Keratinocyte (primary cell): ENCODE measurements at regions not wholly inside any gene's neighbourhood (a gene's known extent, or its start where the extent isn't known, plus 50 kb on each side); places are given as distances from the start of the nearest gene placed in this dataset.

Experiments used
- DNase-seq: peaks from one replicate; pipeline ENCODE4 v3.0.0-alpha.2; 2011; ENCODE audit warnings: low read depth, missing footprints, low spot score
- FAIRE-seq: peaks from 2 replicates; lab custom pipeline; 2011; peaks lifted over from hg19 to GRCh38; lab: Jason Lieb, UNC
- H2AFZ ChIP-seq: 2 replicates; pipeline ENCODE4 v1.6.0; 2012; ENCODE audit warnings: low read length, control low read depth, inconsistent platforms; ENCODE audit not compliant: control insufficient read depth
- H3K27ac ChIP-seq: 2 replicates; pipeline ENCODE4 v1.5.1; 2011; ENCODE audit warnings: low read length; ENCODE audit not compliant: control insufficient read depth, insufficient read depth
- H3K27me3 ChIP-seq: 3 replicates; pipeline ENCODE4 v1.6.0; 2011; ENCODE audit warnings: low read length; ENCODE audit not compliant: control insufficient read depth, insufficient read depth; ENCODE audit errors: extremely low read depth
- H3K36me3 ChIP-seq, 2 experiments: 2 replicates in 1 of 2; 3 replicates in 1 of 2; pipeline ENCODE4 v1.5.1; 2011; ENCODE audit warnings: low read length in 2 of 2, mild to moderate bottlenecking in 1 of 2; ENCODE audit not compliant: control insufficient read depth in 2 of 2, insufficient read depth in 2 of 2; ENCODE audit errors: extremely low read depth in 1 of 2
- H3K4me1 ChIP-seq: 3 replicates; pipeline ENCODE4 v1.5.1; 2011; ENCODE audit warnings: low read length; ENCODE audit not compliant: control insufficient read depth, insufficient read depth; ENCODE audit errors: extremely low read depth
- H3K4me2 ChIP-seq: 3 replicates; pipeline ENCODE4 v1.6.0; 2011; ENCODE audit warnings: low read depth, low read length; ENCODE audit not compliant: control insufficient read depth, insufficient read depth; ENCODE audit errors: extremely low read depth
- H3K4me3 ChIP-seq, 3 experiments: fragments of 200-600 bp in 1 of 3; sonication (generic) in 1 of 3; 2 replicates in 2 of 3; 3 replicates in 1 of 3; pipeline ENCODE4 v1.5.1; 2011 to 2016; ENCODE audit warnings: low read length in 3 of 3, mild to moderate bottlenecking in 3 of 3, control low read depth in 2 of 3, inconsistent platforms in 1 of 3, low read depth in 1 of 3, mixed read lengths in 1 of 3, mixed run types in 1 of 3, moderate library complexity in 1 of 3; ENCODE audit not compliant: control insufficient read depth in 2 of 3, insufficient read depth in 2 of 3; ENCODE audit errors: extremely low read depth in 1 of 3
- H3K79me2 ChIP-seq: 2 replicates; pipeline ENCODE4 v1.6.0; 2012; ENCODE audit warnings: low read length; ENCODE audit not compliant: control insufficient read depth, insufficient read depth
- H3K9ac ChIP-seq: 3 replicates; pipeline ENCODE4 v1.6.0; 2011; ENCODE audit warnings: low read length; ENCODE audit not compliant: control insufficient read depth, insufficient read depth; ENCODE audit errors: extremely low read depth
- H3K9me1 ChIP-seq: 3 replicates; pipeline ENCODE4 v1.6.0; 2011; ENCODE audit warnings: low read length; ENCODE audit not compliant: control insufficient read depth, insufficient read depth; ENCODE audit errors: extremely low read depth
- H3K9me3 ChIP-seq: 2 replicates; pipeline ENCODE4 v1.5.1; 2012; ENCODE audit warnings: low read depth, low read length; ENCODE audit not compliant: control insufficient read depth
- H4K20me1 ChIP-seq: 3 replicates; pipeline ENCODE4 v1.6.0; 2011; ENCODE audit warnings: low read length; ENCODE audit not compliant: control insufficient read depth, insufficient read depth; ENCODE audit errors: extremely low read depth
- CTCF ChIP-seq, 3 experiments: IDR thresholded peaks in 1 of 3; conservative IDR thresholded peaks in 1 of 3; optimal IDR thresholded peaks in 1 of 3; 2 replicates in 2 of 3; 3 replicates in 1 of 3; pipeline versions ENCODE3 to v1.5.1; 2011; ENCODE audit warnings: low read length in 3 of 3, mild to moderate bottlenecking in 3 of 3, moderate library complexity in 2 of 3, control low read depth in 1 of 3, inconsistent platforms in 1 of 3; ENCODE audit not compliant: insufficient read depth in 2 of 3; ENCODE audit errors: extremely low read depth in 1 of 3
- EZH2 ChIP-seq: IDR thresholded peaks from one replicate; pipeline ENCODE4 v1.6.1; 2012; ENCODE audit warnings: inconsistent platforms, mild to moderate bottlenecking, low read length, moderate library complexity
- dilution Hi-C: fragments of 300-500 bp; cut with MboI; formaldehyde crosslinking; loops from one replicate; pipeline ENCODE4 v1.7.0; 2020; ENCODE audit warnings: low sequenced_read_pairs; ENCODE audit not compliant: extremely low pct_ligation_motif_present

GRCh38 chr12:48276621-48277020, 73.5 kb upstream of the OR10AD1 start:
- Histone ChIP-seq H3K4me3 (no peak overlapping the region), H3K9me3 (no peaks in the 10 kb centered on the region), H3K9ac (no peak overlapping the region), H2AFZ (no peak overlapping the region), H3K4me1 (no peaks in the 10 kb centered on the region), H3K4me2 (no peak overlapping the region), H3K79me2 (no peaks in the 10 kb centered on the region), H3K36me3 (no peaks in the 10 kb centered on the region), H4K20me1 (no peaks in the 10 kb centered on the region), H3K9me1 (no peaks in the 10 kb centered on the region), H3K27me3 (peaks cover 5% of the 10 kb centered on the region), H3K27ac (no peak overlapping the region)
- TF ChIP-seq EZH2 (no peak), CTCF (optimal IDR thresholded peaks at IDR 0.05 in 1 of 3, IDR thresholded peaks at IDR 0.05 in 1 of 3, conservative IDR thresholded peaks at IDR 0.05 in 1 of 3; ENCODE audit: extremely low read depth in 1 of 3, insufficient read depth in 2 of 3, low read length in 3 of 3) (no peak)
- FAIRE-seq (no peak), DNase-seq (no peak)
- dilution Hi-C loops: no loop called here

GRCh38 chr12:48266826-48267225, 63.7 kb upstream of the OR10AD1 start:
- FAIRE-seq: no peak
- no peak for TF ChIP-seq CTCF (optimal IDR thresholded peaks at IDR 0.05 in 1 of 3, IDR thresholded peaks at IDR 0.05 in 1 of 3, conservative IDR thresholded peaks at IDR 0.05 in 1 of 3; ENCODE audit: extremely low read depth in 1 of 3, insufficient read depth in 2 of 3, low read length in 3 of 3)
- TF ChIP-seq EZH2: no peak
- dilution Hi-C loops: no loop called here
- H3K36me3 ChIP-seq: no peaks in the 10 kb centered on the region
- H3K9me3 ChIP-seq: no peaks in the 10 kb centered on the region
- H3K4me1 ChIP-seq: no peaks in the 10 kb centered on the region
- H3K9me1 ChIP-seq: no peaks in the 10 kb centered on the region
- no peak overlapping the region for H3K4me3 ChIP-seq
- H3K27ac ChIP-seq: no peak overlapping the region
- no peak overlapping the region for H3K9ac ChIP-seq
- H3K4me2 ChIP-seq: no peak overlapping the region
- DNase-seq: no peak
- no peak overlapping the region for H2AFZ ChIP-seq
- H4K20me1 ChIP-seq: no peaks in the 10 kb centered on the region
- H3K27me3 ChIP-seq: no peaks in the 10 kb centered on the region
- H3K79me2 ChIP-seq: no peaks in the 10 kb centered on the region
